BLaER1 (cell line): ENCODE measurements at regions not wholly inside any gene's neighbourhood (a gene's known extent, or its start where the extent isn't known, plus 50 kb on each side); places are given as distances from the start of the nearest gene placed in this dataset.

Experiments
- H3K27ac ChIP-seq: shearing (Covaris generic); formaldehyde crosslinking; 2 replicates; pipeline ENCODE4 v1.8.1; 2022
- H3K27me3 ChIP-seq: shearing (Covaris generic); formaldehyde crosslinking; 2 replicates; pipeline ENCODE4 v1.8.1; 2022
- H3K36me3 ChIP-seq: shearing (Covaris generic); formaldehyde crosslinking; 2 replicates; pipeline ENCODE4 v1.8.1; 2022
- H3K4me1 ChIP-seq: shearing (Covaris generic); formaldehyde crosslinking; 2 replicates; pipeline ENCODE4 v1.8.1; 2022
- H3K4me2 ChIP-seq: shearing (Covaris generic); formaldehyde crosslinking; 2 replicates; pipeline ENCODE4 v1.8.1; 2022
- H3K4me3 ChIP-seq: shearing (Covaris generic); formaldehyde crosslinking; 2 replicates; pipeline ENCODE4 v1.8.1; 2022
- H3K9ac ChIP-seq: shearing (Covaris generic); formaldehyde crosslinking; 2 replicates; pipeline ENCODE4 v1.8.1; 2022
- H3K9me3 ChIP-seq: shearing (Covaris generic); formaldehyde crosslinking; 2 replicates; pipeline ENCODE4 v1.8.1; 2022
- H4K20me1 ChIP-seq: shearing (Covaris generic); formaldehyde crosslinking; 2 replicates; pipeline ENCODE4 v1.8.1; 2022
- Cebpa-rat ChIP-seq: shearing (Covaris generic); IDR thresholded peaks from 2 replicates; pipeline ENCODE4 v1.8.1; 2022

DNA sequence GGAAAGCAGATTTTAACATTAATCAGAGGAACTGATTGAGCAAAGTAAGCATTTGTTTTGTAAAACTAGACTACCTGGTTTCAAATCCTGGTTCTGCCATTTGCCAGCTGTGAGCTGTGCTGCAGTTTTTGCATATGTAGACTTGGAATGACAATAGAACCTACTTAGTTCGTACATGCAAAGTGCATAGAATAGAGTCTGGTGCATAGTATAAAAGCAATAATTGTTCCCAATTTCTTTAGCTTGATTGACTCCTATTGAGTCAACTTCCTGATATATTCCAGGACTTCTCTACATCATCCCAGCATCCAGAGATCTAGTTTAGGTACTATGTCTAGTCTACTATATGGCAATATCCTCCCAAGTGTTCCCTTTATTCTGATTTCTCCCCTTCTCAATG lies 144.4 kb upstream of the FGGY start:
- H3K9me3 ChIP-seq: peaks cover 6% of the 10 kb centered on the region; the same call in 1 of the 2 replicates
- TF ChIP-seq Cebpa-rat: no peak
- H3K27me3 ChIP-seq: peaks cover 9% of the 10 kb centered on the region
- no peak overlapping the region for H3K9ac ChIP-seq
- H3K4me1 ChIP-seq: peaks cover 14% of the 10 kb centered on the region
- no peak overlapping the region for H3K27ac ChIP-seq
- H4K20me1 ChIP-seq: no peaks in the 10 kb centered on the region
- no peak overlapping the region for H3K4me2 ChIP-seq
- H3K36me3 ChIP-seq: no peaks in the 10 kb centered on the region
- no peak overlapping the region for H3K4me3 ChIP-seq

DNA sequence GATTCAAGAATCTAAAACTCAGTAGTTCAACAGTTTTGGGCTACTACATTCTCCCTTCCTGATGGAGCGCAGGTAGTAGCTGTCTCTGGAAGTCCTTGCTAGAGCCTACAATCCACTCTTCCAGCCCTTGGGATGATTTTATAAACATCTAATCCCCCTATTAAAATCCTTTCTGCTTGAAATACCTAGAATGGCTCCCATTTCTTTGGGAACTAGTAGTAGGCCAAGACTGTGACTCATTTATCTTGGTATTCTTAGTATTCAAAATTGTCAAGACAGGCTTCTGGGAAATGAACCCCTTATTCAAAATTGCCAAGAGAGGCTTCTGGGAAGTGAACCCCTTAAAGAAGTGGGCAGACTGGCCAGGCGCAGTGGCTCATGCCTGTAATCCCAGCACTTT lies 142.5 kb upstream of the FGGY start:
- Histone ChIP-seq H3K27me3 (no peaks in the 10 kb centered on the region), H3K4me1 (peaks cover 14% of the 10 kb centered on the region), H3K4me2 (no peak overlapping the region), H3K27ac (no peak overlapping the region), H3K36me3 (no peaks in the 10 kb centered on the region), H4K20me1 (no peaks in the 10 kb centered on the region), H3K9me3 (peaks cover 25% of the 10 kb centered on the region), H3K9ac (no peak overlapping the region), H3K4me3 (no peak overlapping the region)
- no peak for TF ChIP-seq Cebpa-rat

DNA sequence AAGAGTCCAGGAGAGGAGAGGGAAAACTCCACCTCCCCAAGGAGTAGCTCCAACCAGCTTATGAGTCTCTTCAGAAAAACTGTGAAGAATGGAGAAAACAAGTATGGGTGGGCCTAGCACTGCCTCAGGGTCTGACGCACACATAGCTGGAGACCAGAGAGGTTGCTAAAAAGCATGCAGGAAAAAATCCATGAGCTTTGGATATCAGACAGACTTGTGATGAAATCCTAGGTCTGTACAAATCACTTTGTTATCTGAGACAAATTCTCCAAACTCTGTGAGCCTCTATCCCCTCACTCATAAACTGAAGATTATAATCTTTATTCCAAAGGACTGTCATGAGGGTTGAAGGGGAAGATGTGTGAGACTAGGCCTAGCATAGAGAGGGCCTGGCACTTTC lies 141.5 kb upstream of the FGGY start:
- TF ChIP-seq Cebpa-rat: no peak
- H3K27ac ChIP-seq: no peak overlapping the region

DNA sequence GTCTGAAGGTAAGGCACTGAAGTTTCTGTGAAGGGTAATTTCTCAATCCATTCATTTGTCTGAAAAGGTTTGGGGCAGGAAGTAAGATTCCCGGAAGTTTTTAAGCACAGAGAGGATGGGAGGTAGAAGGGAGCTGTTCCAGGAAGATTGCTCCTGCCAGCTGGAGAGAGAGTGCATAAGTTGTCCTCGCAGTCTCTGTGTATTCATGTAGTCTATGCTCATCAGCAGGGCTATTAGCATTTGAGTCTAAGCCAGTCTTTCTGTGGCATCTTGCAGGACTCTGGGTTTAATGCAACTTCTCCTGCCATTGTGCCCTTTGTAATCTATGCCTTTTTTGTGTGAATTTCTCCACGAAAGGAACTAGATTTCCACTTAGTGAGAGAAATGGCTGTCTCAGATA lies 140.8 kb upstream of the FGGY start:
- H3K9me3 ChIP-seq: peaks cover 30% of the 10 kb centered on the region
- no peaks in the 10 kb centered on the region for H4K20me1 ChIP-seq
- H3K4me1 ChIP-seq: peaks cover 6% of the 10 kb centered on the region
- no peaks in the 10 kb centered on the region for H3K36me3 ChIP-seq
- no peak overlapping the region for H3K4me3 ChIP-seq
- no peak overlapping the region for H3K9ac ChIP-seq
- no peak overlapping the region for H3K4me2 ChIP-seq
- no peak overlapping the region for H3K27ac ChIP-seq
- H3K27me3 ChIP-seq: no peaks in the 10 kb centered on the region
- no peak for TF ChIP-seq Cebpa-rat

More for the DNA sequence above, 141.5 kb upstream of the FGGY start:
- Histone ChIP-seq H4K20me1 (no peaks in the 10 kb centered on the region), H3K9ac (no peak overlapping the region), H3K36me3 (no peaks in the 10 kb centered on the region), H3K4me3 (no peak overlapping the region), H3K27me3 (no peaks in the 10 kb centered on the region), H3K4me1 (peaks cover 13% of the 10 kb centered on the region), H3K9me3 (peaks cover 30% of the 10 kb centered on the region), H3K4me2 (no peak overlapping the region)

DNA sequence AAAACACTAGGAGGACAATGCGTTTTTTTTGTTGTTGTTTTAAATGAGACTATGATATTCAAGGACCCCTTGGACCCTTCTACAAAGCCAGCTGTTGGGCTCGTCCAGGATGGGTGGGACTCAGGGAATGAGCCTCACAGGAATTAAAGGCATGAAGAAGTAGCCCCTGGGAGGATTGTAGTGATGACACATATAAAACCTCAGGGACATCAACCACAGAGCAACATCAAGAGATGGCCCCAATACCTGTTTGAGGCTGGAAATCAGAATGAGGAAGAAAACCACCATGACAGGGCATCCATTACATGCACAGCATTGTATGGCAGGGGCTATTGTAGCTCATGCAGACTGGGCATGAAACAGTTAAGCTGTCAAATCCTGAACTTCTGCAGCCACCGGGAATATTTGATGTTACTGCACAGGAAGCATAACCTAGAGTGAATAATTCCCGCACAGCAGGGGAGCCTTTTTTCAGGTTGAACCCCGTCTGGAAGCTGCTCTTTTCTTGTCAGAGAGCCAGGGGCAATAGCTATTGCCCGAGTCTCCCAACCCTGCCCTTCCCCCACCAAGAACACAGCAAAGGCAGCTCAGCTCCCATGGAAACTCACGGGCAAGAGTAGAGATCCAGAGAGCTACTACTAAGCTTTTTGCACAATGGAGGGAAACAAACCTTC lies 140.2 kb upstream of the FGGY start:
- no peak overlapping the region for H3K27ac ChIP-seq
- peaks cover 30% of the 10 kb centered on the region for H3K9me3 ChIP-seq
- TF ChIP-seq Cebpa-rat: no peak
- H3K4me2 ChIP-seq: no peak overlapping the region
- no peaks in the 10 kb centered on the region for H4K20me1 ChIP-seq
- H3K36me3 ChIP-seq: no peaks in the 10 kb centered on the region
- H3K27me3 ChIP-seq: no peaks in the 10 kb centered on the region
- H3K4me3 ChIP-seq: no peak overlapping the region
- no peak overlapping the region for H3K9ac ChIP-seq
- H3K4me1 ChIP-seq: peaks cover under 1% of the 10 kb centered on the region; the same call in 1 of the 2 replicates

DNA sequence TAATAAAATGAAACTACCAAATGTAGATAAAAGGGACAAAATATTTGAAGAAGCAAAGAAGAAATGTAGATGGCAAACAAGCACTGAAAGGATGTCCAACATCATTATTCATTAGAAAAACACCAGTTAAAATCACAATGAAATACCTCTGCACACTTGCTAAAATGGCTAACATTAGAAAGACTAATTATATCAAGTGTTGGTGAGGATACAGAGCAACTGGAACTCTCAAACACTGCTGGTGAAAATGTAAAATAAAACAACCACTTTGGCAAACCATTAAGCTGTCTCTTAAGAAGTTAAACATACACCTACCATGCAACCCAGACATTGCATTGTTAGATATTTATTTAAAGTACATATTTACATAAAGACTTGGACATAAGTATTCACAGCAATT lies 138.6 kb upstream of the FGGY start:
- H3K36me3 ChIP-seq: no peaks in the 10 kb centered on the region
- no peak overlapping the region for H3K27ac ChIP-seq
- H3K27me3 ChIP-seq: no peaks in the 10 kb centered on the region
- no peak overlapping the region for H3K4me3 ChIP-seq
- H3K9ac ChIP-seq: no peak overlapping the region
- no peaks in the 10 kb centered on the region for H3K4me1 ChIP-seq
- no peak for TF ChIP-seq Cebpa-rat
- H4K20me1 ChIP-seq: no peaks in the 10 kb centered on the region
- H3K9me3 ChIP-seq: peaks cover 30% of the 10 kb centered on the region
- no peak overlapping the region for H3K4me2 ChIP-seq

DNA sequence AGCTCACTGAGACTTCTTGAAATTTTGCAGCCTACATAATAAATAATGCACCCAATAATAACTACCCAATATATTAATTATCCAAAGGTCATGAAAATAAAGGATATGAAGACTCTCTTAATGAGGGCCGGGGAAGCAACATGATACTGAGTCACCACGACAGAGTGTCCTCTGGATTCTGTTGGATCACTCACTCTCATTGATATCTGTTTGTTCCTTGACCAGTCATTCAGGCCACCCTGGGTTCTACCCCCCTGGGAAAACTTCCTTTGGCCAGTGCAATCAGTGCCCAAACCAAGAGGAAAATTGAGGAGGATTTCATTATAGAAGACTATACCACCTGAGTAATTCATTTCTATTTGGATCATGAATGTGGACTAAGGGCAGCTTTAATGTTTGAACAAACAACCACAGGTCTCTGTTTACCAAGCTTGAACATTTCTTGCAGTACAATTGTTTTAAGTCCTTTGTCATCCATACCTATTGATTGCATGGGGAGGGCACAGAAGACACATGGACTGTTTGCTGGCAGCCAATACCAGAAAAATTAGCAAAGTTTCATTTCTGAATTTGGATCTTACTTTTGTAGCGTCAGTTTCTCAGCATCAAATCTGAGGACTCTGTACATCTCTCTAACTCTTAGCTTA lies 137.2 kb upstream of the FGGY start:
- Histone ChIP-seq H3K4me3 (no peak overlapping the region), H3K4me1 (no peaks in the 10 kb centered on the region), H3K36me3 (no peaks in the 10 kb centered on the region), H3K27ac (no peak overlapping the region), H3K4me2 (no peak overlapping the region), H4K20me1 (no peaks in the 10 kb centered on the region), H3K9me3 (peaks cover 30% of the 10 kb centered on the region), H3K27me3 (no peaks in the 10 kb centered on the region), H3K9ac (no peak overlapping the region)
- TF ChIP-seq Cebpa-rat: no peak

DNA sequence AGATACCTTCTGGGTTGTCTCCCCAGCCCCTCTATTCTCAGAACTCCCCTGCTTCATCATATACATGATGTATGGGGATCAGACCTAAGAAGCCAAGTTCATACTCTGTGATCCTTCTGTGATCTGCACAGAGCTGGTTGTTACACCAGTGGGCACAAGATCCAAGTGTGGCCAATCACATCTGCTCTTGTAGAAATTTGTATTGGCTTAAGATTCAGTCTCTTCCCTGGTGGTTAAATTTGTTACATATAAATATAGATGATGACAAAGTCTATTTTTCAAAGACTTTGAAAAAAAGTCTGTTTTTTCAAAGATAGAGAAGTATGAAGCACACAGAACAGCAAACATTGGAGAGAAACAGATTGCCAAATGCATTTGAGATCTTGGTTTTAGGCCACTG lies 135.8 kb upstream of the FGGY start:
- H3K27ac ChIP-seq: no peak overlapping the region

DNA sequence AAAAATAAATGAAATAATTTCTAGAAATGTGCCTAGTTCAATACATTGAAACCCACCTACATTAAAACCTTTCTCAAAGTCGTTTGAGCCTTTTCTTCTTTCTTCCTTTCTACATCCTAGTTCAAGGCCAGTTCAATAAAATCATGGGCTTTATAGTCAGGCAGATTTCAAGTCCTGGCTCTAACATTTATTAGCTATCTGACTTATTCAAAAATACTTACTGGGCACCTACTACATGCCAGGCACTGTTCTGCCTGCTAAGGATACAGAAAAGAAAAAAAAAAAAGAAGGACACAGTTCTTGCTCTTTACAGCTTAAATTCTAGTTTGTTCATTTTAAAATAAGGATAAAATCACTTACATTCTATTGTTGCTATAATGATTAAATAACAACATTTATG lies 134.2 kb upstream of the FGGY start:
- no peak for TF ChIP-seq Cebpa-rat
- Histone ChIP-seq H3K4me3 (no peak overlapping the region), H4K20me1 (no peaks in the 10 kb centered on the region), H3K9ac (no peak overlapping the region), H3K27ac (no peak overlapping the region), H3K36me3 (no peaks in the 10 kb centered on the region), H3K4me2 (no peak overlapping the region), H3K4me1 (no peaks in the 10 kb centered on the region), H3K9me3 (peaks cover 22% of the 10 kb centered on the region), H3K27me3 (no peaks in the 10 kb centered on the region)

More for the DNA sequence above, 135.8 kb upstream of the FGGY start:
- Histone ChIP-seq H3K9ac (no peak overlapping the region), H3K4me2 (no peak overlapping the region), H3K4me3 (no peak overlapping the region), H3K9me3 (peaks cover 30% of the 10 kb centered on the region), H3K27me3 (no peaks in the 10 kb centered on the region), H4K20me1 (no peaks in the 10 kb centered on the region), H3K36me3 (no peaks in the 10 kb centered on the region), H3K4me1 (no peaks in the 10 kb centered on the region)
- no peak for TF ChIP-seq Cebpa-rat

DNA sequence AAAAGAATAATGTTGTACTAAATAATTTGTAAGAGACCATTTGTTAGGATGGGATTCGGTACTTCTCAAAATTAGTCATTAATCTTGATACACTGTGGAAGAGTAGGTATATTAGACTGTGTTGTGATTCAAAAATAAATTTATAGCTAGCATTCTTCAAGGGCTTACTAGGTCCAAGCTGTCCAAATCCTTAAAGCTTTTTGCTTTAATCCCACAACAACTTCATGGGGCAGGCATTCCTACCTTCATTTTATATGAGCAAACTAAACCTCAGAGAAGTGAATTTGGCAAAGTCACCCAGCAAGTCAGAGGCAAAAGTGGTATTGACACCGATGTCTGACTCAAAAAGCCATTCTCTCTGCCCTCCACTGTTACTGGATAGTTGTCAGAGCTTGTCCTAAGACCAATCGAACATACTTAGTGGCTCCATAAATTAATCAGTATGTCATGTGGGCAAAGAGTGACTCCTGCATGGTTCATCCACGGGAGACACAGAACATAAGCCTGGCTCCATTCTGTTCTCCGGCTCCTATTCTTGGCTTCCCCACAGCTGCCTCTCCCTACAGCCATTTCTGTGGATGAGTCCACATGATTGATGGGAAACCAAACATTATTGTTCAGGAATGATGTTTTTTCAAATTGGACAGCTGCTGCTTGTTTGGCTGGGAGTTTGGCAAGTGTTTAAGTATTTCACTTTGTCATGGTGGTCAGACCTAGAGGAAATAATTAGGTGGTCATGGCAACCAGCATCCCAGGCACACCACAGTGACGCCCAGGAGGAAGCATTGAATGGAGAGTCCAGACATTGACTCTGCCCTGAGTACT lies 133.4 kb upstream of the FGGY start:
- Histone ChIP-seq H3K9ac (no peak overlapping the region), H3K4me3 (no peak overlapping the region)

More for the DNA sequence above, 133.4 kb upstream of the FGGY start:
- Histone ChIP-seq H3K27me3 (no peaks in the 10 kb centered on the region), H3K4me2 (no peak overlapping the region), H4K20me1 (no peaks in the 10 kb centered on the region), H3K4me1 (no peaks in the 10 kb centered on the region), H3K9me3 (peaks cover 13% of the 10 kb centered on the region), H3K27ac (no peak overlapping the region), H3K36me3 (no peaks in the 10 kb centered on the region)
- no peak for TF ChIP-seq Cebpa-rat
